ENCODE measurements at regions not wholly inside any gene's neighbourhood (a gene's known extent, or its start where the extent isn't known, plus 50 kb on each side); places are given as distances from the start of the nearest gene placed in this dataset.

DNA sequence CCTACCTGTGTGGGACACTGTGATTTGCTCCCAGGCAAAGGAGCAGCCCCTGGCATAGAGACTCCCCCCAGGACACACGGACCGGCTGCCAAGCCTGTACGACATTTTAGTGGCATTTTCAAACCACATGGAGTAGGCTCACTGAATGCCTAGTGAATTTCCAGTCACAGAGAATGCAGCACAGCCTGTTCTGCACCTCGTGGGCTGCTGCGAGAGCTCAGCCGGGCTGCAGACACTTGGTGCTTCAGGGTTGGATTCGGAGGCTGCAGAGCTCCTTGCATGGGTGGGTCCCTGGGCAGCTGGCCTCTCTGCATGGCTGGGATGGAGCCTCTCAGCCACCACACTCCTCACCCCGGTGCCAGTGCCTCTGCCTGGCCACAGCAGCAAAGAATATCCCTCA, 51.2 kb upstream of the HNF1B start:
- no peak for DNase-seq (ENCODE audit: low read depth in 4 of 4, low spot score in 3 of 4)
